Stimulated activated CD4-positive, alpha-beta T cell treated with anti-CD3 and anti-CD28 coated beads, Interleukin-1b, Interleukin-23, amount 100 ng/mL, for 4 hours (primary cell): ENCODE measurements at regions not wholly inside any gene's neighbourhood (a gene's known extent, or its start where the extent isn't known, plus 50 kb on each side); places are given as distances from the start of the nearest gene placed in this dataset.

Source experiments
- DNase-seq, 2 donors: peaks; one replicate each; pipeline ENCODE4 v3.0.0-alpha.2; 2020; ENCODE audit warnings: low read depth in 2 of 2

GRCh38 chr9:115941561-115942315 is 211.9 kb upstream of the PAPPA start:
- DNase-seq, result no peak

GRCh38 chr9:115943431-115944165 is 210.0 kb upstream of the PAPPA start:
- DNase-seq, result no peak

- no peak for DNase-seq
Measured at GRCh38 chr9:115944166-115944948, 209.2 kb upstream of the PAPPA start.

- no peak for DNase-seq
Measured at GRCh38 chr9:115945009-115945431, 208.6 kb upstream of the PAPPA start.

GRCh38 chr9:115946530-115946929 is 207.1 kb upstream of the PAPPA start:
- no peak for DNase-seq

- no peak for DNase-seq
Measured at GRCh38 chr9:115951977-115952376, 201.6 kb upstream of the PAPPA start.

GRCh38 chr9:115952430-115953292 is 200.9 kb upstream of the PAPPA start:
- DNase-seq, result no peak

- no peak for DNase-seq
Measured at GRCh38 chr9:115956371-115956770, 197.2 kb upstream of the PAPPA start.

GRCh38 chr9:115957585-115957984 is 196.0 kb upstream of the PAPPA start:
- DNase-seq, result no peak

GRCh38 chr9:115964710-115965347 is 188.8 kb upstream of the PAPPA start:
- DNase-seq, result no peak

GRCh38 chr9:115966660-115967059 is 186.9 kb upstream of the PAPPA start:
- no peak for DNase-seq

- no peak for DNase-seq
Measured at GRCh38 chr9:115969096-115969495, 184.5 kb upstream of the PAPPA start.

GRCh38 chr9:115972362-115972761 is 181.2 kb upstream of the PAPPA start:
- no peak for DNase-seq

- no peak for DNase-seq
Measured at GRCh38 chr9:115972843-115973595, 180.6 kb upstream of the PAPPA start.

GRCh38 chr9:115976781-115977180 is 176.8 kb upstream of the PAPPA start:
- no peak for DNase-seq

GRCh38 chr9:115978091-115978490 is 175.5 kb upstream of the PAPPA start:
- no peak for DNase-seq

- DNase-seq, result no peak
Measured at GRCh38 chr9:115978659-115979096, 174.9 kb upstream of the PAPPA start.

GRCh38 chr9:115980054-115980453 is 173.5 kb upstream of the PAPPA start:
- DNase-seq, result no peak

- no peak for DNase-seq
Measured at GRCh38 chr9:115980502-115980901, 173.1 kb upstream of the PAPPA start.

- no peak for DNase-seq
Measured at GRCh38 chr9:115980976-115981375, 172.6 kb upstream of the PAPPA start.
